ENCODE measurements at regions not wholly inside any gene's neighbourhood (a gene's known extent, or its start where the extent isn't known, plus 50 kb on each side); places are given as distances from the start of the nearest gene placed in this dataset.

DNA sequence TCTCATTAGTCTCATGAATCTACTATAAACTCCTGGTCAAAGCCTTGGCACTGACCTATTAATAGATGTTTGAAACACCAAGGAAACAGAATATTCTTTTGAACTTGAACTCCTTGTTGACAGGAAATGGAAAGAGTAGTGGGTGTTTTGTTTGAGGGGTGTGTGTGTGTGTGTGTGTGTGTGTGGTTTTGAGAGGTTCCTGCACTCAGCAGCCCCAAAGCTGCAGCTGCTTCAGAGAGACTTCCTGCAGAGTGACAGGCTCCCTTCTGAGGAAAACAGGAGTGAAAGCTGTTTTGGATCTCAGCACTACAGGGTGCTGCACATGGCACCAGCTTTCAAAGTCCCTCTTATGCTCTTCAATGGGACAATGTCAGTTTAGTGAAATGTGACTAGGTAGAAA, 546.5 kb upstream of the STEAP1 start:
- ATAC-seq (no peak), DNase-seq (ENCODE audit: extremely low read depth in 1 of 4, low spot score in 3 of 4) (no peak), FAIRE-seq (no peak)
- Histone ChIP-seq H3K79me2 (ENCODE audit: control insufficient read depth, insufficient read depth, low read length) (no peaks in the 10 kb centered on the region), H3K4me2 (ENCODE audit: insufficient read depth, low read length) (no peak overlapping the region), H3K36me3 (ENCODE audit: control insufficient read depth, insufficient read depth, low read length) (no peaks in the 10 kb centered on the region), H4K20me1 (replicated peaks; ENCODE audit: control insufficient read depth, insufficient read depth, low read length) (no peaks in the 10 kb centered on the region), H3K9me3 (replicated peaks; ENCODE audit: control insufficient read depth, insufficient read depth, low read depth, low read length) (no peaks in the 10 kb centered on the region), H3K4me1 (replicated peaks in 1 of 2; ENCODE audit: control insufficient read depth in 2 of 2, insufficient read depth in 2 of 2, low read length in 2 of 2) (no peaks in the 10 kb centered on the region), H3K9me1 (ENCODE audit: control insufficient read depth, insufficient read depth, low read length) (no peaks in the 10 kb centered on the region), H3K9ac (ENCODE audit: insufficient read depth in 1 of 2, low read depth in 2 of 2, low read length in 2 of 2) (no peak overlapping the region), H2AFZ (ENCODE audit: low read depth, low read length) (no peak overlapping the region), H3K27me3 (ENCODE audit: control insufficient read depth in 2 of 2, insufficient read depth in 2 of 2, low read length in 2 of 2) (no peaks in the 10 kb centered on the region), H3K27ac (ENCODE audit: extremely low read depth, low read depth, low read length) (no peak overlapping the region), H3K4me3 (no peak overlapping the region)
- no peak for TF ChIP-seq POLR2A (conservative IDR thresholded peaks at IDR 0.05)
- no peak for TF ChIP-seq TRIM28 (IDR thresholded peaks at IDR 0.05)
- TF ChIP-seq TEAD2 (tag; IDR thresholded peaks at IDR 0.05), result no peak
- TF ChIP-seq, protein P1, sequence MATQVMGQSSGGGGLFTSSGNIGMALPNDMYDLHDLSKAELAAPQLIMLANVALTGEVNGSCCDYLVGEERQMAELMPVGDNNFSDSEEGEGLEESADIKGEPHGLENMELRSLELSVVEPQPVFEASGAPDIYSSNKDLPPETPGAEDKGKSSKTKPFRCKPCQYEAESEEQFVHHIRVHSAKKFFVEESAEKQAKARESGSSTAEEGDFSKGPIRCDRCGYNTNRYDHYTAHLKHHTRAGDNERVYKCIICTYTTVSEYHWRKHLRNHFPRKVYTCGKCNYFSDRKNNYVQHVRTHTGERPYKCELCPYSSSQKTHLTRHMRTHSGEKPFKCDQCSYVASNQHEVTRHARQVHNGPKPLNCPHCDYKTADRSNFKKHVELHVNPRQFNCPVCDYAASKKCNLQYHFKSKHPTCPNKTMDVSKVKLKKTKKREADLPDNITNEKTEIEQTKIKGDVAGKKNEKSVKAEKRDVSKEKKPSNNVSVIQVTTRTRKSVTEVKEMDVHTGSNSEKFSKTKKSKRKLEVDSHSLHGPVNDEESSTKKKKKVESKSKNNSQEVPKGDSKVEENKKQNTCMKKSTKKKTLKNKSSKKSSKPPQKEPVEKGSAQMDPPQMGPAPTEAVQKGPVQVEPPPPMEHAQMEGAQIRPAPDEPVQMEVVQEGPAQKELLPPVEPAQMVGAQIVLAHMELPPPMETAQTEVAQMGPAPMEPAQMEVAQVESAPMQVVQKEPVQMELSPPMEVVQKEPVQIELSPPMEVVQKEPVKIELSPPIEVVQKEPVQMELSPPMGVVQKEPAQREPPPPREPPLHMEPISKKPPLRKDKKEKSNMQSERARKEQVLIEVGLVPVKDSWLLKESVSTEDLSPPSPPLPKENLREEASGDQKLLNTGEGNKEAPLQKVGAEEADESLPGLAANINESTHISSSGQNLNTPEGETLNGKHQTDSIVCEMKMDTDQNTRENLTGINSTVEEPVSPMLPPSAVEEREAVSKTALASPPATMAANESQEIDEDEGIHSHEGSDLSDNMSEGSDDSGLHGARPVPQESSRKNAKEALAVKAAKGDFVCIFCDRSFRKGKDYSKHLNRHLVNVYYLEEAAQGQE (IDR thresholded peaks at IDR 0.05; ENCODE audit: borderline replicate concordance), result no peak
- TF ChIP-seq, protein P1 (CRISPR knock-in tag; IDR thresholded peaks at IDR 0.05; ENCODE audit: low read depth), result no peak
- TF ChIP-seq KLF13 (tag; IDR thresholded peaks at IDR 0.05; ENCODE audit: borderline replicate concordance, low read depth), result no peak
- TF ChIP-seq, protein P2, sequence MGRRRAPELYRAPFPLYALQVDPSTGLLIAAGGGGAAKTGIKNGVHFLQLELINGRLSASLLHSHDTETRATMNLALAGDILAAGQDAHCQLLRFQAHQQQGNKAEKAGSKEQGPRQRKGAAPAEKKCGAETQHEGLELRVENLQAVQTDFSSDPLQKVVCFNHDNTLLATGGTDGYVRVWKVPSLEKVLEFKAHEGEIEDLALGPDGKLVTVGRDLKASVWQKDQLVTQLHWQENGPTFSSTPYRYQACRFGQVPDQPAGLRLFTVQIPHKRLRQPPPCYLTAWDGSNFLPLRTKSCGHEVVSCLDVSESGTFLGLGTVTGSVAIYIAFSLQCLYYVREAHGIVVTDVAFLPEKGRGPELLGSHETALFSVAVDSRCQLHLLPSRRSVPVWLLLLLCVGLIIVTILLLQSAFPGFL (CRISPR knock-in tag; IDR thresholded peaks at IDR 0.05), result no peak
- no TSS peak for BruUV-seq (replicated peaks)
- CTCF ChIA-PET (ENCODE audit: low intra/inter-chr PET ratio), result no interaction called here
- POLR2A ChIA-PET, result no interaction called here
- intact Hi-C loops (cut with micrococcal nuclease), result no loop called here
- in situ Hi-C loops (cut with MboI), result no loop called here

Measured in K562 (cell line).